ENCODE measurements at regions not wholly inside any gene's neighbourhood (a gene's known extent, or its start where the extent isn't known, plus 50 kb on each side); places are given as distances from the start of the nearest gene placed in this dataset.

- ChIA-PET CTCF (no interaction called here), POLR2A (no interaction called here)
- H3K4me3 ChIP-seq (ENCODE audit: low read depth, low read length): no peak overlapping the region
- H3K9me3 ChIP-seq (ENCODE audit: control insufficient read depth, insufficient read depth, low read length): no peaks in the 10 kb centered on the region; the same call in 1 of the 2 replicates
- no peak for DNase-seq (ENCODE audit: low read depth, low spot score)
- no peaks in the 10 kb centered on the region for H3K27me3 ChIP-seq (ENCODE audit: control insufficient read depth, insufficient read depth, low read length)
- H3K27ac ChIP-seq (ENCODE audit: low read depth, low read length): no peak overlapping the region
- no peak for TF ChIP-seq CTCF (IDR thresholded peaks at IDR 0.05; ENCODE audit: low read depth, low read length)
Measured at GRCh38 chr13:33433316-33433715, 147.8 kb upstream of the STARD13 start.

- H3K4me3 ChIP-seq (ENCODE audit: low read depth, low read length): no peak overlapping the region
- no peaks in the 10 kb centered on the region for H3K27me3 ChIP-seq (ENCODE audit: control insufficient read depth, insufficient read depth, low read length)
- TF ChIP-seq CTCF (IDR thresholded peaks at IDR 0.05; ENCODE audit: low read depth, low read length): no peak
- ChIA-PET POLR2A (no interaction called here), CTCF (interaction anchor here (0.7 to 0.9 kb wide), 2 partner anchors 124 to 290 kb away, joined by 3 to 4 read pairs; no protein-coding TSS in a partner anchor)
- no peaks in the 10 kb centered on the region; the same call in 1 of the 2 replicates for H3K9me3 ChIP-seq (ENCODE audit: control insufficient read depth, insufficient read depth, low read length)
- no peak for DNase-seq (ENCODE audit: low read depth, low spot score)
- H3K27ac ChIP-seq (ENCODE audit: low read depth, low read length): no peak overlapping the region
Measured at GRCh38 chr13:33434676-33435075, 149.1 kb upstream of the STARD13 start.

GRCh38 chr13:33435207-33435606 lies 149.7 kb upstream of the STARD13 start:
- DNase-seq (ENCODE audit: low read depth, low spot score): no peak
- Histone ChIP-seq H3K27me3 (ENCODE audit: control insufficient read depth, insufficient read depth, low read length) (no peaks in the 10 kb centered on the region), H3K4me3 (ENCODE audit: low read depth, low read length) (no peak overlapping the region), H3K9me3 (ENCODE audit: control insufficient read depth, insufficient read depth, low read length) (no peaks in the 10 kb centered on the region), H3K27ac (ENCODE audit: low read depth, low read length) (no peak overlapping the region)
- TF ChIP-seq CTCF (IDR thresholded peaks at IDR 0.05; ENCODE audit: low read depth, low read length): no peak
- ChIA-PET POLR2A (no interaction called here), CTCF (interaction anchor here (0.7 to 0.9 kb wide), 2 partner anchors 124 to 289 kb away, joined by 3 to 4 read pairs; no protein-coding TSS in a partner anchor)

GRCh38 chr13:33438918-33439317 lies 153.4 kb upstream of the STARD13 start:
- ChIA-PET POLR2A (no interaction called here), CTCF (no interaction called here)
- no peak for TF ChIP-seq CTCF (IDR thresholded peaks at IDR 0.05; ENCODE audit: low read depth, low read length)
- no peak overlapping the region for H3K27ac ChIP-seq (ENCODE audit: low read depth, low read length)
- no peak for DNase-seq (ENCODE audit: low read depth, low spot score)
- H3K9me3 ChIP-seq (ENCODE audit: control insufficient read depth, insufficient read depth, low read length): no peaks in the 10 kb centered on the region
- H3K27me3 ChIP-seq (ENCODE audit: control insufficient read depth, insufficient read depth, low read length): no peaks in the 10 kb centered on the region
- H3K4me3 ChIP-seq (ENCODE audit: low read depth, low read length): no peak overlapping the region

GRCh38 chr13:33441015-33441414 lies 155.5 kb upstream of the STARD13 start:
- Histone ChIP-seq H3K9me3 (ENCODE audit: control insufficient read depth, insufficient read depth, low read length) (no peaks in the 10 kb centered on the region), H3K4me3 (ENCODE audit: low read depth, low read length) (no peak overlapping the region), H3K27me3 (ENCODE audit: control insufficient read depth, insufficient read depth, low read length) (no peaks in the 10 kb centered on the region), H3K27ac (ENCODE audit: low read depth, low read length) (no peak overlapping the region)
- no peak for DNase-seq (ENCODE audit: low read depth, low spot score)
- POLR2A ChIA-PET: no interaction called here
- CTCF ChIA-PET: no interaction called here
- peak; percentile 29 for TF ChIP-seq CTCF (IDR thresholded peaks at IDR 0.05; ENCODE audit: low read depth, low read length)

Measured in AG04450 (cell line).